ENCODE measurements at regions not wholly inside any gene's neighbourhood (a gene's known extent, or its start where the extent isn't known, plus 50 kb on each side); places are given as distances from the start of the nearest gene placed in this dataset.

- no peak for DNase-seq
Observed at GRCh38 chr2:52821631-52822030, 946.0 kb upstream of the CHAC2 start.

DNA sequence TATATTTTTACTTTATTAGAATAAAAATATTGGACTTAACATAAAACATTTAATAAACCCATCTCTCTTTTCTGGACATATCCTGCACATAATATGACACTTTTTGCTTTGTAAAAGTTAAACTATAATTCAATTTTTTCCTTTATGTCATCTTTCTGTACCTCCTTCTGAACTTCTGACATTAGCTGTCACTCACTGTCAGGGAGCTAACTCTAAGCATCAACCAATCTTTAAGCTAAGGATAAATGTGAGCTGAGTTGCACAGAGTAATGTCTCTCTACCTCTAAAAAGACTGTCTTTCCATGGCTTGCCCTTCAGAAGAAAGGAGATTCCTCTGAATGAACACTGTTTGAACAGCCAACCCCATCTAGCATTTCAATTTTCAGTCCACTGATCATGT, 948.6 kb upstream of the CHAC2 start:
- DNase-seq = no peak

- no peak for DNase-seq
Observed at GRCh38 chr2:52810460-52810859, 957.1 kb upstream of the CHAC2 start.

- DNase-seq = no peak
Observed at GRCh38 chr2:52805901-52806410, 961.6 kb upstream of the CHAC2 start.

DNA sequence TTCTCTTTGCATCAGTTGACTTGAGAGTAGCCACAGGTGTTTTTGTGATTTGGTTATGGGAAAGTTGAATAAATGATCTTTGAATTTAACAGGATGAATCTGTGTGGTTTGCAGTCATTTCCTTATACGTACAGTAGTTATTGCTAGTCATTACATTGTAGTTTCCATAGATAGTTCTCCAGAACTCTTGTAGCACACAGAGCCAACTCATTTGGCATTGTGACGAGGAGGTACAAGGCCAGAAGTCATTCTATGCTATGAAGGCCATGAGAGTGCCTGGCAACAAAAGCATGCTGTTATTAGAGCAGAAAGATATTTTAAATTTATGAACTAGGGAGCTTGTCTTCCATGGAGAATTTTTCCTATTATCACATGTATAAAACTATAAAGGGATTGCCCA, 973.0 kb upstream of the CHAC2 start:
- no peak for DNase-seq

DNA sequence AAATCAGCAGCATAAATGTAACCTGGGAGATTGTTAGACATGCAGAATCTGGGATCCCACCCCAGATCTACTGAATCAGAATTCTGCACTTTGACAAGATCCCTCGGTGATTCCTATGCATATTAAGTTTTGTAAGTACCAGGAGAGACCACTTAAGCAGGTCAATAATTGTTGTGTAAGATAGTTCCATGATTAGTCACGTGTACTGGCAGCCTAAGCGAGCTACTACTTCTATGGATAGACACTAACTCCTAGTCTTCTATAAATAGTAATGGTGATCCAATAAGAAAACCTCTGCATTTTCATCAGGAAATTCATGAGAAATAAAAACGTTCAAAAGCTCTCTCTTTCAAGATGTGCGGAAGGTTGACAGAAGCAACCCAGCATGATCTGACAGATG, 988.2 kb upstream of the CHAC2 start:
- no peak for DNase-seq

GRCh38 chr2:52776571-52776970, 991.0 kb upstream of the CHAC2 start:
- DNase-seq = no peak

DNA sequence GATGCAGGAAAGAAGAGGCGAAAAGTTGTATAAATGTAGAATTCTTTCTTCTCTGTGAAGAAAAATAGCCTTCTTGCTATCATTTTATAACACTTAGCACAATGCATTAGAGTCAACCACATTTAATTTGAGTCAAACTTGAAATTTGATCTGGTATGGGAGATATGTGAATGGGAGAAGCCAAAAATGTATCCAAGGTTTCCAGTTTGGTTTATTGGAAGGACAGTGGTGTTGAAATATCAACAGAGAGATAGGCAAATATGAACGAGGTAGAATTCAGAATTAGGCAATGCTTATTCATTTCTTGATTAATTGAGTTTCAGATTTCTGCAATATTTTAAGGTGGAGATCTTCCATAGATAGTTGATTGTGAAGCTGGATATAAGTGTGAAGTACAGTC, 991.9 kb upstream of the CHAC2 start:
- DNase-seq = no peak

- DNase-seq = no peak
Observed at GRCh38 chr2:52765735-52766134, 1001.9 kb upstream of the CHAC2 start.

DNA sequence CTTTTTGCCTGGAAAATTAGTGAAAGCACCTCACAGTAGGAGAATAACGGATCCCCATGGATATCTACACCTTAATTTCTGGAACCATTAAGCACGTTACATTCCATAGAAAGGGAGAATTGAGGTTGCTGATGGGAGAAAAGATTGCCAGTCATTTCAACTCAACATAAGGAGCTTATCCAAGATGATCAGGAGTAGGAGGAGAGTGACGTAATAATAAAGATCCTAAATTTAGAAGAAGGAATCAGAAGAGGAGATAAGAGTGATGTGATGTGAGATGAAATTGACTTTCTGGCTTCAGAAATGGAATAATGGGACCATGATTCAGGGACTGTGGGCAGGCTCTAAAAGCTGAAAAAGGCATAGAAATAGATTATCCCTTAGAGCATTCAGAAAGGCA, 1017.8 kb upstream of the CHAC2 start:
- DNase-seq = no peak

DNA sequence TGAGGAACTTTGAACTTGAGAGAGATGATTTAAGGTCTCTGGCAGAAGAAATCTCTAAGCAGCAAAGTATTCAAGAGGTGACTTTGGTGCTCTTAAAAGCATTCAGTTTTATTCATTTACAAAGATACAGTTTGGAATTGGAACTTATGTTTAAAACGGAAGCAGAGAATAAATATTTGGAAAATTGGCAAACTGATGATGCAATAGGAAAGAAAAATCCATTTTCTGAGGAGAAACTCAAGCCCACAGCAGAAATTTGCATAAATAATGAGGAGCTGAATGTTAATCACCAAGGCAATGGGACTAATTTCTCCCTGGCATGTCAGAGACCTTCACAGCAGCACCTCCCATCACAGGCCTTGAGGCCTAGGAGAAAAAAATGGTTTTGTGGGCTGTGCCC, 1022.5 kb upstream of the CHAC2 start:
- DNase-seq = no peak

DNA sequence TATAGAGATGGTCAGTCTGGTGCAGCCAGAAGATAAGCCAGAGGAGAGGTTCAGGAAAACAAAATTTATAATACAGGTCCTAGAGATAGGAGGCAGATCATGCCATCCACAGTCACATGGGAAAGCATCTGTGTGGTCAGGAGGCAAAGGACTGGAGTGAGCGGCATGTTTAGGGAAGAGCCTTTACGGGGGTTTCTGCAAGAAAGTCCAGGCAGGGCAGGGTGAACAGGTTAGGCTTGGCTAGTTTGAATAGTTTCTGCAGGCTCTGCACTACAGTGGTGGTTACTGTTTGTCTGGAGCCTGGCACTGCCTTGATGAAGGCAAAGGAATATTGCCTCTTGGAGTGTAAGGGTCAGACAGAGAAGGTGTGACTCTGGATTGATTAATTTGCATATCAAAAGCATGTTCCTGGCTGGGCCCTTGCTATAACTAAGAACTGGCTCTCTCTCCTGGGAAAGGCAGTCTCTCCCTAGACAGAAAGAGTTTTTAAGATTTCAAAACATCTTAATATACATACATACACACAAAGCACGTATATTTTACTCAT, 1034.7 kb upstream of the CHAC2 start:
- DNase-seq = no peak

DNA sequence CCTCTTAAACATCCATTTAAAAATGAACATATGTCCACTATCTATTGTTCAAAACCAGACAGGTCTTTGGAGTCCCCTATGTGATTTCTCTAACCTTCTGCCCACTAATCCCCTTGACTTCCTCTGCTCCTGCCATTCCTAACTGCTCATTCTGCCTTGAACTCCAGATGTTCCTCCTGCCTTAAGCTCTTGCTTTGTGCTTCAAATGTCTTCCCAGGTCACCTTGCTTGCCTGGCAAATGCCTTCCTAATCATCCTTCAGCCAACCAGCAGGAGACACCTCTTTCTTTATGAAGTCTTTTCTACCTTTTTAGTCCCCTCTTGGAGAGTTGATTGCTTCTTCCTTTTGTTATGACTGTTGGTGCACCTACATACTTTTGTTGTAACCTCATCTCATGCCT, 1043.0 kb upstream of the CHAC2 start:
- DNase-seq = no peak

DNA sequence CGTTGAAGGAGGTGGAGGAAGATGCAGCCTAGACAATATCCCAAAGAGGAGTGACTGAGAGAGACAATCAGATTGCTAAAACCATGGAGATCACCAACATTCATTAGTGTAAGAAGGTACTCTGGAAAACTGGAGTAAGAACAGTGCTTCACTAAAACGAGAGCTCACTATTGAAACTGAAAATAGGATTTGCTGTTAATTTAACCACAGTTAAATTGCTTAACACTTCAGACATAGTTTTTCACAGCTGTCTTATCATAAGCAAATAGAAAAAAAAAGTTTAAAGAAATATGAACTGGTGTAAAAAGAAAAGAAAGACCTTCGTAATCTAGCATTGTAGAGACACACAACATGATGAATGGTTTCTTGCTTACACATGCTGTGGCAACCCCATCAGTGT, 1049.8 kb upstream of the CHAC2 start:
- no peak for DNase-seq

GRCh38 chr2:52710810-52711618, 1056.6 kb upstream of the CHAC2 start:
- no peak for DNase-seq

DNA sequence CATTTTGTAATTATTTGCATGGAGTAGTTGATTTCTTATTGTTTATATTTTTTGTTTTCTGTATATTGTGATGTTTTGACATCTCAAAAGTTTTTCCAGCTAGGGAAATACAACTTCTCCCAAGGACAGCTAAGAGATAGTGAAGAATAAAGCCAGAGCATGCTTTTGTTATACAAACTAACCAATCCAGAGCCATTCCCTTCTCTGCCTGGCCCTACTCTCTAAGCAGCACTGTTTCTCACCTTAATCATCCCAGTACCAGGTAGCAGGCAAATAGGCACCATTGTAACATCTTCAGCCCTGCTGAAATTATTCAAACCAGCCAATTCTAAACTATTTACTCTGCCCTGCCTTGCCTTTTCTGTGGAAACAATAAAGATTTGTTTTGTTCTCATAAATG, 1063.4 kb upstream of the CHAC2 start:
- DNase-seq = no peak

- no peak for DNase-seq
Observed at GRCh38 chr2:52703004-52703403, 1064.6 kb upstream of the CHAC2 start.

DNA sequence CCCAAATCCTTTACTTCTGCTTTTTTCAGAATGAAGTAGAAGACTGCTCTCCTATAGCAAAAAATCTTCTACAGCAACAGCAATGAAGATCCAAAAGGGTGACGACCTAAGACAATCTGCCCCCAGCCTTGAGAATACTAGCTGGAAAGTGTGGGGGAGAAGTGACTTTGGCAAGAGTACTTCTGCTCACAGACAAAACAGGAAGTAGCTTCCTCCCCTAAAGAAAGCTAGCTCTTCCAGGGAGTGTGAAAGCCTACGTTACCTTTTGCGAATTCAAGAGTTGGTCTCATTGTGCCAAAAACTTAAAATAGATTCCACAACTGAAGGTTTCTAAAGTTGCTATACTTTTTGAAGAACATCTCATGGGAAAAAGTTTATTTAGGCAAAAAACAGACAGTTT, 1069.2 kb upstream of the CHAC2 start:
- DNase-seq = no peak

GRCh38 chr2:52697690-52698089, 1069.9 kb upstream of the CHAC2 start:
- DNase-seq = no peak

DNA sequence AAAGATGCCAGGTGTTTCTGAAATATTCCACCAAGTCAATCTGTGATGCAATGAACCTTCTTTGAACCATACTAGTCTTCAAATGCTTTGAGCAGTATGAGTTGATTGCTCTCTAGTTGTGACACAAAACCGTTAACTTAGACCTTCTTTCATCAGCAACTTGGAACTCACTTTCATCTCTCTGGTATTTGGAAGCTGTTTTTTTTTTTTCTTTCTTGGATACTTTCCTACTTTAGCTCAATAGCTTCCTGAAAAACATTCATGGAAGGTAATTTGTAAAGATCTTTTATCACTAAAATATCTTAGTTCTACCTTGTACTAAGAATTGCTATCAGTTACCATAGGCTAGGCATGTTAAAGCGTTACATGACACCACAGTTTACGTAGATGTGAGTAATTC, 1071.9 kb upstream of the CHAC2 start:
- DNase-seq = no peak

DNA sequence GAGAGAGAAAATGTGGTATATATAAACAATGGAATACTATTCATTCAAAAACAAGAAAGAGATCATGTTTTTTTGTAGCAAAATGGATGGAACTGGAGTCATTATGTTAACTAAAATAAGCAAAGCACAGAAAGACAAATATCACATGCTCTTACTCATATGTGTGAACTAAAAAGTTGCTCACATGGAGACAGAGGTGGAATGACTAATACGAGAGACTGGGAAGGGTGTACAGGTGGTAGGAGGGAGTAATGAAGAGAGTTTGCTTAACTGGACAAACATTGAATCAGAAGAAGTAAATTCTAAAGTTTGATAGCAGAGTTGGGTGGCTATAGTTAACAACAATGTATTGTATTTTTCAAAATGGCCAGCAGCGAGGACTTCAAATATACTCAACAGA, 1080.7 kb upstream of the CHAC2 start:
- no peak for DNase-seq

DNA sequence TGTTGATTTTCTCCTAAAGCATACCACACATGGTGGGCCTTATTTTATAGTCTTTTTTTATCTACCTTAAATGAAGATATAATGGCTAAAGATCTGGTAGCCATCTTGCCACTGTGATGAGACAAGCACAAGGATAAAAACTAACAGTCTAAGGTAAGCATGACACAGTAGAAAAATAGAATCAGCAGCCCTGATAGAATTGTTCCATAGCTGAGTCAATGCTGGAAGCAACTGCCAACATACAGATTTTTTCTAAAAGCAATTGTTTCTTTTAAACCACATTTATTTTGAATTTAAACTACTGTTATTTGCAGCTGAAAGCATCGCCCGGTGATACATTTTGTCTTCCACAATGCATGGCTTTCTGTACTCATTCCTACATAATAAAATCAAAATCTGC, 1091.5 kb upstream of the CHAC2 start:
- DNase-seq = no peak

DNA sequence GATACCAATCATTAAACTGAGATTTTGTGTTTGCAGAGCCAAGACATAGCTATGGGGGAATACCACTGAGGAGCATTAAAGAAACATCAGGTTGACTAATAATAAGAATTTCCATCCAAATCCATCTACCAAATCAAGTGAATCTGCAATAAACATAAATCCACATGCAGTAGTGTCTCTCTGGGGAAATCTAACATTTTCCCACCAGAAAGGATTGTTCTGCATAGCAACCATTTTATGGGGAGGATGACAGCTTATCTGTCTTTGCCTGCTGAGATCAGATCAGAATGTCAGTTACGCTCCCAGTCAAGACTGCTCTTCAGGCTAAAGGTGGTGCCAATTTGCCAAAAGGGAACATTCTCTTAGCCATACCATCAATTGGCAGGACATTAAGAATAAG, 1098.9 kb upstream of the CHAC2 start:
- no peak for DNase-seq

GRCh38 chr2:52659546-52659945, 1108.1 kb upstream of the CHAC2 start:
- DNase-seq = no peak

GRCh38 chr2:52658598-52658997, 1109.0 kb upstream of the CHAC2 start:
- no peak for DNase-seq
